Naive thymus-derived CD8-positive, alpha-beta T cell (primary cell): ENCODE measurements at regions not wholly inside any gene's neighbourhood (a gene's known extent, or its start where the extent isn't known, plus 50 kb on each side); places are given as distances from the start of the nearest gene placed in this dataset.

ENCODE experiments used
- ATAC-seq, 2 donors: fragments of 150-1000 bp; cut with Tn5 transposase in 1 of 2; sonication (Bioruptor Pico), chemical (Tn5 transposase) in 1 of 2; 1 replicate in 1 of 2; 2 replicates in 1 of 2; pipeline ENCODE4 v1.10.0; 2021; ENCODE audit warnings: mild to moderate bottlenecking in 2 of 2, moderate library complexity in 2 of 2
- POLR2A ChIA-PET: fragments of 350-600 bp; sonication (Branson Sonifier 250); formaldehyde crosslinking; loops from one replicate; lab custom pipeline; 2021; ENCODE audit warnings: antibody characterized with exemption; lab: Charles Lee
- DNase-seq, 10 donors: peaks; one replicate each; pipeline versions ENCODE4 v3.0.0 to v3.0.0-alpha.2; 2020 to 2022
- H3K27ac Mint-ChIP-seq, 10 donors: one replicate each; pipeline ENCODE4 v1.8.0; 2020 to 2022; ENCODE audit warnings: mild to moderate bottlenecking in 10 of 10, mixed read lengths in 10 of 10, moderate library complexity in 4 of 10, inconsistent platforms in 1 of 10
- H3K27me3 Mint-ChIP-seq, 5 donors: one replicate each; pipeline ENCODE4 v1.8.0; 2021 to 2022; ENCODE audit warnings: mixed read lengths in 5 of 5
- H3K36me3 Mint-ChIP-seq, 3 donors: one replicate each; pipeline ENCODE4 v1.8.0; 2020 to 2022; ENCODE audit warnings: mixed read lengths in 3 of 3, mild to moderate bottlenecking in 2 of 3, inconsistent platforms in 1 of 3
- H3K4me1 Mint-ChIP-seq, 4 donors: one replicate each; pipeline ENCODE4 v1.8.0; 2021 to 2022; ENCODE audit warnings: mixed read lengths in 4 of 4
- H3K4me3 Mint-ChIP-seq, 10 donors: one replicate each; pipeline ENCODE4 v1.8.0; 2020 to 2022; ENCODE audit warnings: mild to moderate bottlenecking in 10 of 10, mixed read lengths in 10 of 10, moderate library complexity in 6 of 10, inconsistent platforms in 1 of 10
- H3K9me3 Mint-ChIP-seq, 9 donors: one replicate each; pipeline ENCODE4 v1.8.0; 2020 to 2022; ENCODE audit warnings: mixed read lengths in 9 of 9, mild to moderate bottlenecking in 3 of 9, inconsistent platforms in 1 of 9, moderate library complexity in 1 of 9

GRCh38 chrX:84876876-84877275, 126.8 kb upstream of the APOOL start:
- no peak for DNase-seq

GRCh38 chrX:84893897-84894296, 109.8 kb upstream of the APOOL start:
- H3K4me3 Mint-ChIP-seq, result no peak overlapping the region
- no peak overlapping the region for H3K27ac Mint-ChIP-seq
- no peak for ATAC-seq
- no peaks in the 10 kb centered on the region for H3K27me3 Mint-ChIP-seq
- DNase-seq, result no peak
- H3K36me3 Mint-ChIP-seq, result no peaks in the 10 kb centered on the region
- H3K4me1 Mint-ChIP-seq, result no peaks in the 10 kb centered on the region
- POLR2A ChIA-PET, result no interaction called here
- peaks cover 0 to 4% (median 0%) of the 10 kb centered on the region in 9 donors for H3K9me3 Mint-ChIP-seq

More at GRCh38 chrX:84876876-84877275, 126.8 kb upstream of the APOOL start:
- H3K4me3 Mint-ChIP-seq, result no peak overlapping the region
- H3K36me3 Mint-ChIP-seq, result no peaks in the 10 kb centered on the region
- peaks cover 0 to 2% (median 0%) of the 10 kb centered on the region in 9 donors for H3K9me3 Mint-ChIP-seq
- no peak overlapping the region for H3K27ac Mint-ChIP-seq
- H3K27me3 Mint-ChIP-seq, result no peaks in the 10 kb centered on the region
- ATAC-seq, result no peak
- H3K4me1 Mint-ChIP-seq, result no peaks in the 10 kb centered on the region
- POLR2A ChIA-PET, result no interaction called here

GRCh38 chrX:84907324-84907968, 96.2 kb upstream of the APOOL start:
- peaks cover 0 to 2% (median 0%) of the 10 kb centered on the region in 5 donors for H3K27me3 Mint-ChIP-seq
- H3K4me1 Mint-ChIP-seq, result no peaks in the 10 kb centered on the region
- POLR2A ChIA-PET, result no interaction called here
- no peak for DNase-seq
- H3K27ac Mint-ChIP-seq, result no peak overlapping the region
- no peak for ATAC-seq
- no peaks in the 10 kb centered on the region for H3K36me3 Mint-ChIP-seq
- H3K4me3 Mint-ChIP-seq, result no peak overlapping the region
- peaks cover 0 to 7% (median 0%) of the 10 kb centered on the region in 9 donors for H3K9me3 Mint-ChIP-seq

DNA sequence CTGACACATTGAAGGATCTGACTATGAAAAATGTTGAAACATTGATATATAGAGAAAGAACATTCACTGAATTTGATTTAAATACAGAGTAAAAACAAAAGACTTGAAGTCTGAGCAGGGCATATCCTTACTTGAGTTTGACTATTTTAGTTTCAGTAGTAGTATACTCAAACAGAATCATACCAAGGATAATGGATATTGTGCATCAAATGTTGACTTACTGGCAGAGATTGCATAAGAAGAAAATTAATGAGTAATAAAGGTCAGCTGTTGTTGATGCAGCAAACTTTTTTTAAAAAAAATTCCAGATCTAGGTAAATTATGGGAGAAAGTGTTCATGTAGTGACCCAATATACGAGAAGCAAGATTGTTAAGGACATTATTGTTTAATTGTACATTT, 94.5 kb upstream of the APOOL start:
- Mint-ChIP-seq H3K36me3 (no peaks in the 10 kb centered on the region), H3K4me3 (no peak overlapping the region), H3K4me1 (no peaks in the 10 kb centered on the region), H3K27ac (no peak overlapping the region), H3K9me3 (peaks cover 0 to 2% (median 0%) of the 10 kb centered on the region in 9 donors), H3K27me3 (peaks cover 0 to 2% (median 0%) of the 10 kb centered on the region in 5 donors)
- ATAC-seq (no peak), DNase-seq (no peak)
- POLR2A ChIA-PET, result no interaction called here

GRCh38 chrX:84924624-84925023, 79.1 kb upstream of the APOOL start:
- no peaks in the 10 kb centered on the region for H3K4me1 Mint-ChIP-seq
- DNase-seq (no peak), ATAC-seq (no peak)
- H3K27ac Mint-ChIP-seq, result no peak overlapping the region
- POLR2A ChIA-PET, result no interaction called here
- H3K36me3 Mint-ChIP-seq, result peaks cover 0 to 5% (median 0%) of the 10 kb centered on the region in 3 donors
- H3K27me3 Mint-ChIP-seq, result peaks cover 0 to 5% (median 0%) of the 10 kb centered on the region in 5 donors
- H3K4me3 Mint-ChIP-seq, result no peak overlapping the region
- H3K9me3 Mint-ChIP-seq, result peaks cover 0 to 13% (median 2%) of the 10 kb centered on the region in 9 donors

- ATAC-seq, result no peak
- Mint-ChIP-seq H3K27me3 (no peaks in the 10 kb centered on the region), H3K4me1 (no peaks in the 10 kb centered on the region), H3K36me3 (no peaks in the 10 kb centered on the region), H3K27ac (no peak overlapping the region), H3K9me3 (no peaks in the 10 kb centered on the region), H3K4me3 (no peak overlapping the region)
- POLR2A ChIA-PET, result no interaction called here
- no peak for DNase-seq
Measured at GRCh38 chrX:84932814-84933213, 70.9 kb upstream of the APOOL start.

DNA sequence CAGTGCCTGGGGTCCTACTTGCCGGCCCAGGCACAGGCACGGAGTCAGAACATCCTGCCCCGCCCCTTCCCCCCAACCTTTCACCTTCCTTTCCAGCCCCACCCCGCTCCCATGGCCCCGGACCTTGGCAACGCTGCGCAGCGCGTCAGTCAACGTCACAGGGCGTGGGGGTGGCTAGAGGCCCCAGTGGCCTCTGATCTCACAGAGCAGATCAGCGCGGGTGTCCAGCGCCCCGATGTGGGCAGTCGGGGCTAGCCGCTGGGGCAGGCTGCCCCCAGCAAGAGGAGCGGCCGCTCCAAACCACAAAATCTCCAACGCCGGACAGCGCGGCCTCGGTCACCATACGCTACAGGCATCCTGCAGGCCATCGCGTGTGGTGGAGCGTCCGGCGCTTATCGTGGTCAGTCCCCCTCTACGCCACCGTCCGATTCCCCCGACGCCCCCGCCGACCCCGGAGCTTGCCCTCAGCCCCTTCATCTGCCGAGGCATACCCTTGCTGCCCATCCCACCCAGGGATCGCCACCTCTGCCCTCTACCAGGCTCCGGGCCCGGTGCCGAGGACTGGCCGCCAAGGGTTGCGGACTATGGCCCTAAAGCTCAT, 69.6 kb upstream of the APOOL start:
- no peaks in the 10 kb centered on the region for H3K9me3 Mint-ChIP-seq
- no peaks in the 10 kb centered on the region for H3K27me3 Mint-ChIP-seq
- H3K4me1 Mint-ChIP-seq, result no peaks in the 10 kb centered on the region
- H3K36me3 Mint-ChIP-seq, result no peaks in the 10 kb centered on the region
- ATAC-seq (no peak), DNase-seq (no peak)
- H3K27ac Mint-ChIP-seq, result no peak overlapping the region
- no peak overlapping the region for H3K4me3 Mint-ChIP-seq
- POLR2A ChIA-PET, result no interaction called here
